ENCODE measurements at regions not wholly inside any gene's neighbourhood (a gene's known extent, or its start where the extent isn't known, plus 50 kb on each side); places are given as distances from the start of the nearest gene placed in this dataset.
"Not testable (repeated sequence)": the region's sequence is repeated elsewhere in the genome, so short reads cannot be mapped to it uniquely, and the experiment has no call there.

GRCh38 chr3:27632431-27633223 lies 89.5 kb downstream of the EOMES start:
- no peak for DNase-seq (ENCODE audit: low read depth in 4 of 4, low spot score in 3 of 4)

- no peak for DNase-seq (ENCODE audit: low read depth in 4 of 4, low spot score in 3 of 4)
These were observed 91.2 kb downstream of the EOMES start for GRCh38 chr3:27630885-27631284.

GRCh38 chr3:27629366-27629765 lies 92.8 kb downstream of the EOMES start:
- DNase-seq (ENCODE audit: low read depth in 4 of 4, low spot score in 3 of 4): no peak

GRCh38 chr3:27628026-27628750 lies 93.9 kb downstream of the EOMES start:
- no peak for DNase-seq (ENCODE audit: low read depth in 4 of 4, low spot score in 3 of 4)

GRCh38 chr3:27626596-27627118 lies 95.5 kb downstream of the EOMES start:
- DNase-seq (ENCODE audit: low read depth in 4 of 4, low spot score in 3 of 4): no peak

- no peak for DNase-seq (ENCODE audit: low read depth in 4 of 4, low spot score in 3 of 4)
These were observed 96.3 kb downstream of the EOMES start for GRCh38 chr3:27625864-27626263.

GRCh38 chr3:27623085-27623753 lies 98.9 kb downstream of the EOMES start:
- DNase-seq (ENCODE audit: low read depth in 4 of 4, low spot score in 3 of 4): no peak

GRCh38 chr3:27617552-27617951 lies 104.6 kb downstream of the EOMES start:
- DNase-seq (ENCODE audit: low read depth in 4 of 4, low spot score in 3 of 4): no peak

- no peak for DNase-seq (ENCODE audit: low read depth in 4 of 4, low spot score in 3 of 4)
These were observed 106.1 kb downstream of the EOMES start for GRCh38 chr3:27616031-27616430.

GRCh38 chr3:27615555-27615954 lies 106.6 kb downstream of the EOMES start:
- DNase-seq (ENCODE audit: low read depth in 4 of 4, low spot score in 3 of 4): no peak

GRCh38 chr3:27614592-27614991 lies 107.5 kb downstream of the EOMES start:
- no peak for DNase-seq (ENCODE audit: low read depth in 4 of 4, low spot score in 3 of 4)

GRCh38 chr3:27613846-27614500 lies 108.2 kb downstream of the EOMES start:
- no peak for DNase-seq (ENCODE audit: low read depth in 4 of 4, low spot score in 3 of 4)

GRCh38 chr3:27610800-27611525 lies 111.2 kb downstream of the EOMES start:
- no peak for DNase-seq (ENCODE audit: low read depth in 4 of 4, low spot score in 3 of 4)

GRCh38 chr3:27607370-27607769 lies 114.8 kb downstream of the EOMES start:
- DNase-seq (ENCODE audit: low read depth in 4 of 4, low spot score in 3 of 4): no peak

GRCh38 chr3:27606537-27606936 lies 115.6 kb downstream of the EOMES start:
- no peak for DNase-seq (ENCODE audit: low read depth in 4 of 4, low spot score in 3 of 4)

GRCh38 chr3:27601311-27601710 lies 117.1 kb upstream of the SLC4A7 start:
- DNase-seq (ENCODE audit: low read depth in 4 of 4, low spot score in 3 of 4): not testable (repeated sequence)

GRCh38 chr3:27599741-27600140 lies 115.6 kb upstream of the SLC4A7 start:
- DNase-seq (ENCODE audit: low read depth in 4 of 4, low spot score in 3 of 4): not testable (repeated sequence)

- DNase-seq (ENCODE audit: low read depth in 4 of 4, low spot score in 3 of 4): no peak
These were observed 112.7 kb upstream of the SLC4A7 start for GRCh38 chr3:27596921-27597320.

- no peak for DNase-seq (ENCODE audit: low read depth in 4 of 4, low spot score in 3 of 4)
These were observed 112.2 kb upstream of the SLC4A7 start for GRCh38 chr3:27596334-27596841.

Measured in right renal pelvis (tissue), 4 donors.